ENCODE measurements at regions not wholly inside any gene's neighbourhood (a gene's known extent, or its start where the extent isn't known, plus 50 kb on each side); places are given as distances from the start of the nearest gene placed in this dataset.
"Not testable (repeated sequence)": the region's sequence is repeated elsewhere in the genome, so short reads cannot be mapped to it uniquely, and the experiment has no call there.

- Histone ChIP-seq H3K9me3 (ENCODE audit: control insufficient read depth in 4 of 4, insufficient read depth in 3 of 4, low read length in 3 of 4) (no peaks in the 10 kb centered on the region), H3K4me1 (ENCODE audit: control insufficient read depth in 5 of 5, insufficient read depth in 5 of 5, low read length in 5 of 5) (peaks cover 0 to 19% (median 2%) of the 10 kb centered on the region in 5 donors), H3K36me3 (ENCODE audit: control insufficient read depth in 4 of 4, insufficient read depth in 4 of 4, low read length in 4 of 4) (no peaks in the 10 kb centered on the region), H3K4me3 (no peak overlapping the region), H3K27me3 (ENCODE audit: control insufficient read depth in 3 of 3, insufficient read depth in 3 of 3, low read length in 2 of 3) (no peaks in the 10 kb centered on the region), H3K27ac (ENCODE audit: low read depth in 1 of 2, low read length in 1 of 2) (no peak overlapping the region), H3K9ac (ENCODE audit: insufficient read depth in 1 of 2, low read length in 2 of 2) (no peak overlapping the region)
- no peak for ATAC-seq (ENCODE audit: insufficient read depth, low FRiP score)
- TF ChIP-seq, protein P1, sequence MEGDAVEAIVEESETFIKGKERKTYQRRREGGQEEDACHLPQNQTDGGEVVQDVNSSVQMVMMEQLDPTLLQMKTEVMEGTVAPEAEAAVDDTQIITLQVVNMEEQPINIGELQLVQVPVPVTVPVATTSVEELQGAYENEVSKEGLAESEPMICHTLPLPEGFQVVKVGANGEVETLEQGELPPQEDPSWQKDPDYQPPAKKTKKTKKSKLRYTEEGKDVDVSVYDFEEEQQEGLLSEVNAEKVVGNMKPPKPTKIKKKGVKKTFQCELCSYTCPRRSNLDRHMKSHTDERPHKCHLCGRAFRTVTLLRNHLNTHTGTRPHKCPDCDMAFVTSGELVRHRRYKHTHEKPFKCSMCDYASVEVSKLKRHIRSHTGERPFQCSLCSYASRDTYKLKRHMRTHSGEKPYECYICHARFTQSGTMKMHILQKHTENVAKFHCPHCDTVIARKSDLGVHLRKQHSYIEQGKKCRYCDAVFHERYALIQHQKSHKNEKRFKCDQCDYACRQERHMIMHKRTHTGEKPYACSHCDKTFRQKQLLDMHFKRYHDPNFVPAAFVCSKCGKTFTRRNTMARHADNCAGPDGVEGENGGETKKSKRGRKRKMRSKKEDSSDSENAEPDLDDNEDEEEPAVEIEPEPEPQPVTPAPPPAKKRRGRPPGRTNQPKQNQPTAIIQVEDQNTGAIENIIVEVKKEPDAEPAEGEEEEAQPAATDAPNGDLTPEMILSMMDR (IDR thresholded peaks at IDR 0.05; ENCODE audit: control extremely low read depth, extremely low read depth): no peak
- 81 to 93% methylated on average over 3 of the region's 3 CpGs for WGBS, 2 donors
- DNase-seq: no peak
Measured at GRCh38 chr13:50544211-50544610, 299.3 kb downstream of the DLEU7 start.

- not testable (repeated sequence) for H3K27me3 ChIP-seq (ENCODE audit: control insufficient read depth in 3 of 3, insufficient read depth in 3 of 3, low read length in 2 of 3); H3K9ac ChIP-seq (ENCODE audit: insufficient read depth in 1 of 2, low read length in 2 of 2); DNase-seq; H3K4me3 ChIP-seq; H3K36me3 ChIP-seq (ENCODE audit: control insufficient read depth in 4 of 4, insufficient read depth in 4 of 4, low read length in 4 of 4); ATAC-seq (ENCODE audit: insufficient read depth, low FRiP score); H3K9me3 ChIP-seq (ENCODE audit: control insufficient read depth in 4 of 4, insufficient read depth in 3 of 4, low read length in 3 of 4); H3K27ac ChIP-seq (ENCODE audit: low read depth in 1 of 2, low read length in 1 of 2)
- no CpG with 5 or more reads among the region's 2 CpGs for WGBS, 2 donors
- H3K4me1 ChIP-seq (ENCODE audit: control insufficient read depth in 5 of 5, insufficient read depth in 5 of 5, low read length in 5 of 5): peaks cover 0 to 13% (median 2%) of the 10 kb centered on the region in 5 donors
Measured at GRCh38 chr13:50547175-50547574, 296.3 kb downstream of the DLEU7 start.

DNA sequence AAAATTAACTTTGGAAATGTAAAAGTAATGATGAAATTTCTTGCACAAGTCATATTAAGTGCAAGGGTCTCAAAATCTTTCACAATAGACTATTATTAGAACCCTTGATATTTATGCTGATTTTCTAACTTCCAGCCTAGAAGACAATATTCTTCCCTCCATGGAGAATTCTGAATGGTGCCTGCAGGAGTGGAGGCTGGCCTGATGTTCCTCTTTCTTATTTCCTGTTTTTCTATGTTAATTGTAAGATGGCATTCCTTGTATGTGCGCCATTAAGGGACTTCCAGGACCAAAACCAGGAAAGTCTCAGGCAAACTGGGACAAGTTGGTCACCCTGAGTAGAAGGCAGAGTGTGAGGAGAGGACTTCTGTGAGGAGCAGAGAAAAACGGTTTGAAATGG lies 294.9 kb downstream of the DLEU7 start:
- WGBS, 2 donors: 86% methylated on average over 2 of the region's 2 CpGs

GRCh38 chr13:50549221-50549942 lies 294.1 kb downstream of the DLEU7 start:
- TF ChIP-seq, protein P1 (IDR thresholded peaks at IDR 0.05; ENCODE audit: control extremely low read depth, extremely low read depth): no peak
- no peak for DNase-seq
- H3K9ac ChIP-seq (ENCODE audit: insufficient read depth in 1 of 2, low read length in 2 of 2): no peak overlapping the region
- H3K4me3 ChIP-seq: no peak overlapping the region
- no peak for ATAC-seq (ENCODE audit: insufficient read depth, low FRiP score)
- H3K9me3 ChIP-seq (ENCODE audit: control insufficient read depth in 4 of 4, insufficient read depth in 3 of 4, low read length in 3 of 4): no peaks in the 10 kb centered on the region
- H3K36me3 ChIP-seq (ENCODE audit: control insufficient read depth in 4 of 4, insufficient read depth in 4 of 4, low read length in 4 of 4): no peaks in the 10 kb centered on the region
- peaks cover 0 to 4% (median 0%) of the 10 kb centered on the region in 5 donors for H3K4me1 ChIP-seq (ENCODE audit: control insufficient read depth in 5 of 5, insufficient read depth in 5 of 5, low read length in 5 of 5)
- no peaks in the 10 kb centered on the region for H3K27me3 ChIP-seq (ENCODE audit: control insufficient read depth in 3 of 3, insufficient read depth in 3 of 3, low read length in 2 of 3)
- WGBS, 2 donors: 95% methylated on average over 4 of the region's 4 CpGs
- H3K27ac ChIP-seq (ENCODE audit: low read depth in 1 of 2, low read length in 1 of 2): no peak overlapping the region

More for the DNA sequence above, 294.9 kb downstream of the DLEU7 start:
- DNase-seq: no peak
- H3K4me1 ChIP-seq (ENCODE audit: control insufficient read depth in 5 of 5, insufficient read depth in 5 of 5, low read length in 5 of 5): peaks cover 0 to 10% (median 2%) of the 10 kb centered on the region in 5 donors
- no peaks in the 10 kb centered on the region for H3K27me3 ChIP-seq (ENCODE audit: control insufficient read depth in 3 of 3, insufficient read depth in 3 of 3, low read length in 2 of 3)
- no peak overlapping the region for H3K9ac ChIP-seq (ENCODE audit: insufficient read depth in 1 of 2, low read length in 2 of 2)
- H3K36me3 ChIP-seq (ENCODE audit: control insufficient read depth in 4 of 4, insufficient read depth in 4 of 4, low read length in 4 of 4): no peaks in the 10 kb centered on the region
- H3K27ac ChIP-seq (ENCODE audit: low read depth in 1 of 2, low read length in 1 of 2): no peak overlapping the region
- no peaks in the 10 kb centered on the region for H3K9me3 ChIP-seq (ENCODE audit: control insufficient read depth in 4 of 4, insufficient read depth in 3 of 4, low read length in 3 of 4)
- no peak overlapping the region for H3K4me3 ChIP-seq
- TF ChIP-seq, protein P1 (IDR thresholded peaks at IDR 0.05; ENCODE audit: control extremely low read depth, extremely low read depth): no peak
- ATAC-seq (ENCODE audit: insufficient read depth, low FRiP score): no peak

Measured in lung (tissue), 11 donors.